HG02763 (cell line): ENCODE measurements at regions not wholly inside any gene's neighbourhood (a gene's known extent, or its start where the extent isn't known, plus 50 kb on each side); places are given as distances from the start of the nearest gene placed in this dataset.

Experiments
- ATAC-seq: cut with Tn5 transposase; IDR thresholded peaks from one replicate; pipeline ENCODE4 v1.9.1; 2021; ENCODE audit warnings: mild to moderate bottlenecking, moderate library complexity; ENCODE audit not compliant: unreplicated experiment

- ATAC-seq = no peak
Observed at GRCh38 chr1:244106837-244107493, 55.9 kb downstream of the ZBTB18 start.

GRCh38 chr1:244111027-244111426 is 59.9 kb downstream of the ZBTB18 start:
- ATAC-seq = no peak

GRCh38 chr1:244112041-244112440 is 61.0 kb downstream of the ZBTB18 start:
- no peak for ATAC-seq

- no peak for ATAC-seq
Observed at GRCh38 chr1:244112636-244113035, 61.6 kb downstream of the ZBTB18 start.

GRCh38 chr1:244113532-244114320 is 62.6 kb downstream of the ZBTB18 start:
- no peak for ATAC-seq

GRCh38 chr1:244114892-244115291 is 63.8 kb downstream of the ZBTB18 start:
- no peak for ATAC-seq

- no peak for ATAC-seq
Observed at GRCh38 chr1:244116946-244117345, 65.9 kb downstream of the ZBTB18 start.

GRCh38 chr1:244118109-244118761 is 67.2 kb downstream of the ZBTB18 start:
- ATAC-seq = no peak

- no peak for ATAC-seq
Observed at GRCh38 chr1:244128591-244129383, 77.7 kb downstream of the ZBTB18 start.

GRCh38 chr1:244137276-244137675 is 86.2 kb downstream of the ZBTB18 start:
- ATAC-seq = no peak

- no peak for ATAC-seq
Observed at GRCh38 chr1:244137725-244138124, 86.6 kb downstream of the ZBTB18 start.

- ATAC-seq = no peak
Observed at GRCh38 chr1:244138399-244138798, 87.3 kb downstream of the ZBTB18 start.

- ATAC-seq = no peak
Observed at GRCh38 chr1:244139655-244140054, 88.6 kb downstream of the ZBTB18 start.

GRCh38 chr1:244140420-244140819 is 89.3 kb downstream of the ZBTB18 start:
- no peak for ATAC-seq

- ATAC-seq = no peak
Observed at GRCh38 chr1:244144053-244144452, 93.0 kb downstream of the ZBTB18 start.

- ATAC-seq = no peak
Observed at GRCh38 chr1:244150071-244150470, 99.0 kb downstream of the ZBTB18 start.

GRCh38 chr1:244150665-244151064 is 99.6 kb downstream of the ZBTB18 start:
- ATAC-seq = no peak

- ATAC-seq = no peak
Observed at GRCh38 chr1:244151537-244151936, 100.5 kb downstream of the ZBTB18 start.

GRCh38 chr1:244154508-244154871 is 103.4 kb downstream of the ZBTB18 start:
- no peak for ATAC-seq

- ATAC-seq = no peak
Observed at GRCh38 chr1:244154872-244155531, 103.9 kb downstream of the ZBTB18 start.

- no peak for ATAC-seq
Observed at GRCh38 chr1:244155661-244156060, 104.6 kb downstream of the ZBTB18 start.
